ENCODE measurements at regions not wholly inside any gene's neighbourhood (a gene's known extent, or its start where the extent isn't known, plus 50 kb on each side); places are given as distances from the start of the nearest gene placed in this dataset.

GRCh38 chr1:208419746-208420420 is 175.7 kb upstream of the PLXNA2 start:
- H3K9me3 ChIP-seq (ENCODE audit: insufficient read depth, low read length, severe bottlenecking) = no peaks in the 10 kb centered on the region
- DNase-seq (no peak), ATAC-seq (ENCODE audit: insufficient read depth, low read depth) (no peak)
- no peaks in the 10 kb centered on the region for H4K20me1 ChIP-seq (ENCODE audit: insufficient read depth, low read length)
- H3K27me3 ChIP-seq (ENCODE audit: insufficient read depth, low read length, poor library complexity) = peaks cover 12% of the 10 kb centered on the region
- H3K4me1 ChIP-seq (ENCODE audit: insufficient read depth, low read length) = no peaks in the 10 kb centered on the region
- H2AFZ ChIP-seq (ENCODE audit: low read depth, low read length) = no peak overlapping the region
- no peak overlapping the region for H3K27ac ChIP-seq (ENCODE audit: low read length)
- no peaks in the 10 kb centered on the region for H3K36me3 ChIP-seq (ENCODE audit: insufficient read depth, low read length)
- H3K4me3 ChIP-seq (ENCODE audit: low read depth in 1 of 2, low read length in 2 of 2) = no peak overlapping the region
- H3K9ac ChIP-seq (ENCODE audit: low read depth, low read length) = no peak overlapping the region
- TF ChIP-seq EZH2 (IDR thresholded peaks at IDR 0.05; ENCODE audit: borderline replicate concordance, low read depth, low read length, severe bottlenecking) (no peak), CTCF (IDR thresholded peaks at IDR 0.05; ENCODE audit: borderline replicate concordance, extremely low read depth, low read length, poor library complexity, severe bottlenecking) (no peak)
- no peaks in the 10 kb centered on the region for H3K79me2 ChIP-seq (ENCODE audit: insufficient read depth, low read length)
- no peak overlapping the region for H3K4me2 ChIP-seq (ENCODE audit: insufficient read depth, low read length)

GRCh38 chr1:208420696-208421095 is 176.5 kb upstream of the PLXNA2 start:
- no peaks in the 10 kb centered on the region for H3K9me3 ChIP-seq (ENCODE audit: insufficient read depth, low read length, severe bottlenecking)
- H3K27ac ChIP-seq (ENCODE audit: low read length) = no peak overlapping the region
- H2AFZ ChIP-seq (ENCODE audit: low read depth, low read length) = no peak overlapping the region
- no peaks in the 10 kb centered on the region for H3K4me1 ChIP-seq (ENCODE audit: insufficient read depth, low read length)
- TF ChIP-seq EZH2 (IDR thresholded peaks at IDR 0.05; ENCODE audit: borderline replicate concordance, low read depth, low read length, severe bottlenecking) (no peak), CTCF (IDR thresholded peaks at IDR 0.05; ENCODE audit: borderline replicate concordance, extremely low read depth, low read length, poor library complexity, severe bottlenecking) (no peak)
- DNase-seq (no peak), ATAC-seq (ENCODE audit: insufficient read depth, low read depth) (no peak)
- peaks cover 8% of the 10 kb centered on the region for H3K27me3 ChIP-seq (ENCODE audit: insufficient read depth, low read length, poor library complexity)
- no peaks in the 10 kb centered on the region for H4K20me1 ChIP-seq (ENCODE audit: insufficient read depth, low read length)
- no peak overlapping the region for H3K4me2 ChIP-seq (ENCODE audit: insufficient read depth, low read length)
- no peak overlapping the region for H3K9ac ChIP-seq (ENCODE audit: low read depth, low read length)
- H3K79me2 ChIP-seq (ENCODE audit: insufficient read depth, low read length) = no peaks in the 10 kb centered on the region
- no peak overlapping the region for H3K4me3 ChIP-seq (ENCODE audit: low read depth in 1 of 2, low read length in 2 of 2)
- no peaks in the 10 kb centered on the region for H3K36me3 ChIP-seq (ENCODE audit: insufficient read depth, low read length)

- Histone ChIP-seq H3K27ac (ENCODE audit: low read length) (no peak overlapping the region), H3K79me2 (ENCODE audit: insufficient read depth, low read length) (no peaks in the 10 kb centered on the region), H3K27me3 (ENCODE audit: insufficient read depth, low read length, poor library complexity) (peaks cover under 1% of the 10 kb centered on the region), H2AFZ (ENCODE audit: low read depth, low read length) (no peak overlapping the region), H3K36me3 (ENCODE audit: insufficient read depth, low read length) (no peaks in the 10 kb centered on the region), H3K4me2 (ENCODE audit: insufficient read depth, low read length) (no peak overlapping the region), H3K9ac (ENCODE audit: low read depth, low read length) (no peak overlapping the region), H3K4me3 (ENCODE audit: low read depth in 1 of 2, low read length in 2 of 2) (no peak overlapping the region), H3K4me1 (ENCODE audit: insufficient read depth, low read length) (no peaks in the 10 kb centered on the region), H3K9me3 (ENCODE audit: insufficient read depth, low read length, severe bottlenecking) (no peaks in the 10 kb centered on the region), H4K20me1 (ENCODE audit: insufficient read depth, low read length) (no peaks in the 10 kb centered on the region)
- ATAC-seq (ENCODE audit: insufficient read depth, low read depth) (no peak), DNase-seq (no peak)
- TF ChIP-seq CTCF (IDR thresholded peaks at IDR 0.05; ENCODE audit: borderline replicate concordance, extremely low read depth, low read length, poor library complexity, severe bottlenecking) (no peak), EZH2 (IDR thresholded peaks at IDR 0.05; ENCODE audit: borderline replicate concordance, low read depth, low read length, severe bottlenecking) (no peak)
These were observed 177.3 kb upstream of the PLXNA2 start for GRCh38 chr1:208421486-208421885.

Measured in DND-41 (cell line).